KMS-11 (cell line): ENCODE measurements at regions not wholly inside any gene's neighbourhood (a gene's known extent, or its start where the extent isn't known, plus 50 kb on each side); places are given as distances from the start of the nearest gene placed in this dataset.

Experiments
- H2AFZ ChIP-seq: fragments of 200-600 bp; sonication (generic); 2 replicates; pipeline ENCODE4 v1.6.1; 2016; ENCODE audit warnings: antibody characterized with exemption, mixed run types, low read depth
- H3K27ac ChIP-seq: fragments of 200-600 bp; sonication (generic); 2 replicates; pipeline ENCODE4 v1.6.1; 2016; ENCODE audit warnings: mild to moderate bottlenecking, mixed run types
- H3K27me3 ChIP-seq: fragments of 200-600 bp; sonication (generic); 2 replicates; pipeline ENCODE4 v1.6.1; 2017; ENCODE audit warnings: mild to moderate bottlenecking, low read depth, mixed run types, moderate library complexity; ENCODE audit not compliant: insufficient read depth
- H3K36me3 ChIP-seq: fragments of 200-600 bp; sonication (generic); 2 replicates; pipeline ENCODE4 v1.6.1; 2017; ENCODE audit warnings: mild to moderate bottlenecking, mixed run types; ENCODE audit not compliant: insufficient read depth
- H3K4me1 ChIP-seq: fragments of 200-600 bp; sonication (generic); 2 replicates; pipeline ENCODE4 v1.6.1; 2016; ENCODE audit warnings: mild to moderate bottlenecking, low read depth, mixed run types; ENCODE audit not compliant: poor library complexity, severe bottlenecking
- H3K4me2 ChIP-seq: fragments of 200-600 bp; sonication (generic); 2 replicates; pipeline ENCODE4 v1.7.0; 2016; ENCODE audit warnings: mild to moderate bottlenecking, mixed run types
- H3K4me3 ChIP-seq: fragments of 200-600 bp; sonication (generic); IDR thresholded peaks from 2 replicates; pipeline ENCODE4 v1.6.1; 2017; ENCODE audit warnings: low read depth, low read length, mixed read lengths; ENCODE audit not compliant: insufficient read depth
- H3K79me2 ChIP-seq: fragments of 200-600 bp; sonication (generic); 2 replicates; pipeline ENCODE4 v1.6.1; 2016; ENCODE audit warnings: low read depth, mixed run types; ENCODE audit not compliant: insufficient read depth
- H3K9ac ChIP-seq: fragments of 200-600 bp; sonication (generic); 2 replicates; pipeline ENCODE4 v1.6.1; 2016; ENCODE audit warnings: mild to moderate bottlenecking, mixed run types
- H4K20me1 ChIP-seq: fragments of 200-600 bp; sonication (generic); 2 replicates; pipeline ENCODE4 v1.6.1; 2016; ENCODE audit warnings: mild to moderate bottlenecking, mixed run types; ENCODE audit not compliant: insufficient read depth
- CTCF ChIP-seq: fragments of 200-600 bp; sonication (generic); conservative IDR thresholded peaks from 2 replicates; pipeline ENCODE4 v1.6.1; 2017; ENCODE audit warnings: low read depth, mild to moderate bottlenecking, antibody characterized with exemption, low read length, moderate library complexity, mixed read lengths

- Histone ChIP-seq H3K27ac (no peak overlapping the region), H3K36me3 (no peaks in the 10 kb centered on the region), H3K4me1 (no peaks in the 10 kb centered on the region), H3K9ac (no peak overlapping the region), H3K79me2 (no peaks in the 10 kb centered on the region), H3K4me2 (no peak overlapping the region), H3K4me3 (no peak overlapping the region), H2AFZ (no peak overlapping the region), H4K20me1 (no peaks in the 10 kb centered on the region), H3K27me3 (no peaks in the 10 kb centered on the region)
- TF ChIP-seq CTCF = no peak
Observed at GRCh38 chr15:46917721-46918252, 799.5 kb upstream of the SEMA6D start.

GRCh38 chr15:46918462-46919140 is 798.7 kb upstream of the SEMA6D start:
- Histone ChIP-seq H2AFZ (no peak overlapping the region), H3K4me1 (no peaks in the 10 kb centered on the region), H3K4me2 (no peak overlapping the region), H3K27ac (no peak overlapping the region), H3K36me3 (no peaks in the 10 kb centered on the region), H3K27me3 (no peaks in the 10 kb centered on the region), H3K79me2 (no peaks in the 10 kb centered on the region), H3K9ac (no peak overlapping the region), H3K4me3 (no peak overlapping the region), H4K20me1 (no peaks in the 10 kb centered on the region)
- TF ChIP-seq CTCF = no peak

GRCh38 chr15:46921891-46922290 is 795.4 kb upstream of the SEMA6D start:
- Histone ChIP-seq H3K9ac (no peak overlapping the region), H3K4me3 (no peak overlapping the region), H3K4me2 (no peak overlapping the region), H3K27me3 (no peaks in the 10 kb centered on the region), H3K4me1 (no peaks in the 10 kb centered on the region), H3K79me2 (no peaks in the 10 kb centered on the region), H2AFZ (no peak overlapping the region), H4K20me1 (no peaks in the 10 kb centered on the region), H3K27ac (no peak overlapping the region), H3K36me3 (no peaks in the 10 kb centered on the region)
- no peak for TF ChIP-seq CTCF

GRCh38 chr15:46930426-46930825 is 786.9 kb upstream of the SEMA6D start:
- H3K4me3 ChIP-seq = no peak overlapping the region
- no peaks in the 10 kb centered on the region for H3K36me3 ChIP-seq
- H3K79me2 ChIP-seq = no peaks in the 10 kb centered on the region
- H3K4me1 ChIP-seq = peaks cover 46% of the 10 kb centered on the region
- H3K27me3 ChIP-seq = no peaks in the 10 kb centered on the region
- H4K20me1 ChIP-seq = no peaks in the 10 kb centered on the region
- no peak for TF ChIP-seq CTCF
- no peak overlapping the region for H2AFZ ChIP-seq
- H3K9ac ChIP-seq = no peak overlapping the region
- no peak overlapping the region for H3K4me2 ChIP-seq
- H3K27ac ChIP-seq = no peak overlapping the region
